Activated T-helper 1 cell treated with anti-CD3 and anti-CD28 coated beads, Interleukin-2, amount 50 U/mL, for 16 hours (primary cell): ENCODE measurements at regions not wholly inside any gene's neighbourhood (a gene's known extent, or its start where the extent isn't known, plus 50 kb on each side); places are given as distances from the start of the nearest gene placed in this dataset.
"Not testable (repeated sequence)": the region's sequence is repeated elsewhere in the genome, so short reads cannot be mapped to it uniquely, and the experiment has no call there.

Experiments used
- DNase-seq, 2 donors: peaks; one replicate each; pipeline ENCODE4 v3.0.0-alpha.2; 2020; ENCODE audit warnings: low read depth in 1 of 2, low spot score in 1 of 2

DNA sequence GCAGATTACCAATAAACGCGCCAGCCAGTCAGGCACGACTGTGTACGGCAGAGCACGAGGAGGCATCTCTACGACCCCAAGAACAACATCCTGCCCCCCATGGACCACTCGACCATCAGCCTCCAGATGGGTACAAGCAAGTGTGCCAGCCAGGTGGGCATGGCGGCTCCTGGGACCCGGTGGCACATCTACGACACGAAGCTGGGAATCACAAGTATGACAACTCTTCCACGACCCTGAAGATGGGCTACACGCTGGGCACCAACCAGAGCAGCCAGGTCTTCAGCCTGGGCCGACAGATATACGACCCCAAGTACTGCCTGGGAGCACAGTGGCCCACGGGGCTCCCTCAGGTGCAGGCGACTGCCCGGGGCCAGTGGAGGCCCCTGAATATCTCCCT, 217.6 kb downstream of the POTED start:
- no peak for DNase-seq

- DNase-seq: not testable (repeated sequence)
Observed at GRCh38 chr21:13826511-13826910, 216.9 kb downstream of the POTED start.

GRCh38 chr21:13825218-13825778, 215.7 kb downstream of the POTED start:
- not testable (repeated sequence) for DNase-seq

GRCh38 chr21:13820286-13820685, 210.7 kb downstream of the POTED start:
- DNase-seq: not testable (repeated sequence)

GRCh38 chr21:13812191-13812590, 202.6 kb downstream of the POTED start:
- not testable (repeated sequence) for DNase-seq

DNA sequence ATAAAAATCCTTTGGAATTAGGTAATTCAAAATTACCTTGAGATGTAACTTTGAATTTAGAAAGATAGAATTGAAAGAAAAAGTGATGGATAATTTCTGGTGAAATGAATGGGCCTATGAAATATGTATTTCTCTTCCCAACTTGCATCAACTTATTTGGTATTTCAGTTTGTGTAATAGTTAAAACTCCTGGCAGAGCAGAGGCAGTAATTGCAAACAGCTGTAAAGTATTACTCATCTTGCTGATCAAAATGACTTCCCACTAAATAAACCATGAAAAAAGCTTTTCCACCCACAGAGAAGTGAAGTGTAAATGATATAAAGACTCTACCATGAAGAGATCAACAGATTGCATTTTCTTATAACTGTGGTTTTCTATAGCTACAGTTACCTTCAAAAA, 201.0 kb downstream of the POTED start:
- not testable (repeated sequence) for DNase-seq

GRCh38 chr21:13806444-13806843, 196.9 kb downstream of the POTED start:
- DNase-seq: not testable (repeated sequence)

DNA sequence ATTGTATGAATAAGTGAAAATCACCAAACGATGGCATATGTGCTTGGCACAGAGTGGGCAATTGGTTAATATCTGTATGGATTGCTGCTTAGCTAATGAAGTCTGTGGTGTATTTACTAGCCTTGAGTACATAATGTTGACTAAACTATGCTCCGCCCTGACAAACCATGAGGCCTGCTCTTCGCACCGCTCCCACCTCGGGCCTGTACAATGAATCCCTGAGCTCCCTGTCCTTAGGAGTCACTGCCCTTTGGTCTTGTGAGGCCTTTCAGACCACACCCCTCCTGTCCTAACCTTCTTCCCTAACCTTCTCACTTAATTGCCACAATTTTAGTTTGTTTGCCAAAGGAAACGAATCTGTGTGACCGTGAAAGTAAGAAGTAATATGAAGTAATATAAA, 193.2 kb downstream of the POTED start:
- DNase-seq: not testable (repeated sequence)
